ENCODE measurements at regions not wholly inside any gene's neighbourhood (a gene's known extent, or its start where the extent isn't known, plus 50 kb on each side); places are given as distances from the start of the nearest gene placed in this dataset.
"Not testable (repeated sequence)": the region's sequence is repeated elsewhere in the genome, so short reads cannot be mapped to it uniquely, and the experiment has no call there.

- intact Hi-C loops (cut with micrococcal nuclease): no loop called here
- H3K4me3 Mint-ChIP-seq: no peak overlapping the region
- H3K9me3 Mint-ChIP-seq: peaks cover 5% of the 10 kb centered on the region
- no peak for DNase-seq
- no peaks in the 10 kb centered on the region for H3K36me3 Mint-ChIP-seq (ENCODE audit: low read depth)
- no peaks in the 10 kb centered on the region for H3K4me1 Mint-ChIP-seq
- no peaks in the 10 kb centered on the region for H3K27me3 Mint-ChIP-seq
- no peak overlapping the region for H3K27ac Mint-ChIP-seq
These were observed 64.7 kb downstream of the KCNJ18 start for GRCh38 chr17:21756856-21757619.

GRCh38 chr17:21759636-21760035 lies 67.3 kb downstream of the KCNJ18 start:
- H3K9me3 Mint-ChIP-seq; H3K36me3 Mint-ChIP-seq (ENCODE audit: low read depth); intact Hi-C loops (cut with micrococcal nuclease); H3K27me3 Mint-ChIP-seq; DNase-seq; H3K27ac Mint-ChIP-seq; H3K4me1 Mint-ChIP-seq; H3K4me3 Mint-ChIP-seq: not testable (repeated sequence)

- H3K36me3 Mint-ChIP-seq (ENCODE audit: low read depth); H3K27ac Mint-ChIP-seq; intact Hi-C loops (cut with micrococcal nuclease); H3K4me1 Mint-ChIP-seq; H3K9me3 Mint-ChIP-seq; DNase-seq; H3K27me3 Mint-ChIP-seq; H3K4me3 Mint-ChIP-seq: not testable (repeated sequence)
These were observed 71.5 kb downstream of the KCNJ18 start for GRCh38 chr17:21763738-21764340.

GRCh38 chr17:21765651-21766290 lies 73.4 kb downstream of the KCNJ18 start:
- H3K4me3 Mint-ChIP-seq; intact Hi-C loops (cut with micrococcal nuclease); H3K27ac Mint-ChIP-seq; H3K27me3 Mint-ChIP-seq; H3K9me3 Mint-ChIP-seq; H3K4me1 Mint-ChIP-seq; H3K36me3 Mint-ChIP-seq (ENCODE audit: low read depth): not testable (repeated sequence)
- peak; percentile 9 for DNase-seq

- H3K4me1 Mint-ChIP-seq; intact Hi-C loops (cut with micrococcal nuclease); H3K27me3 Mint-ChIP-seq; H3K9me3 Mint-ChIP-seq; H3K36me3 Mint-ChIP-seq (ENCODE audit: low read depth); H3K4me3 Mint-ChIP-seq; H3K27ac Mint-ChIP-seq: not testable (repeated sequence)
- peak; percentile 26 for DNase-seq
These were observed 74.2 kb downstream of the KCNJ18 start for GRCh38 chr17:21766565-21766964.

- DNase-seq: peak; percentile 34
- H3K9me3 Mint-ChIP-seq; H3K36me3 Mint-ChIP-seq (ENCODE audit: low read depth); intact Hi-C loops (cut with micrococcal nuclease); H3K27me3 Mint-ChIP-seq; H3K27ac Mint-ChIP-seq; H3K4me3 Mint-ChIP-seq; H3K4me1 Mint-ChIP-seq: not testable (repeated sequence)
These were observed 75.1 kb downstream of the KCNJ18 start for GRCh38 chr17:21767162-21768156.

GRCh38 chr17:21768244-21768643 lies 75.9 kb downstream of the KCNJ18 start:
- H3K27ac Mint-ChIP-seq; H3K4me3 Mint-ChIP-seq; H3K36me3 Mint-ChIP-seq (ENCODE audit: low read depth); H3K27me3 Mint-ChIP-seq; H3K4me1 Mint-ChIP-seq; H3K9me3 Mint-ChIP-seq; intact Hi-C loops (cut with micrococcal nuclease): not testable (repeated sequence)
- peak; percentile 30 for DNase-seq

GRCh38 chr17:21768729-21769462 lies 76.6 kb downstream of the KCNJ18 start:
- H3K4me3 Mint-ChIP-seq; H3K9me3 Mint-ChIP-seq; H3K36me3 Mint-ChIP-seq (ENCODE audit: low read depth); H3K4me1 Mint-ChIP-seq; intact Hi-C loops (cut with micrococcal nuclease); H3K27me3 Mint-ChIP-seq; H3K27ac Mint-ChIP-seq: not testable (repeated sequence)
- peak; percentile 43 for DNase-seq

GRCh38 chr17:21769781-21770180 lies 77.5 kb downstream of the KCNJ18 start:
- peak; percentile 34 for DNase-seq
- H3K27me3 Mint-ChIP-seq; H3K27ac Mint-ChIP-seq; intact Hi-C loops (cut with micrococcal nuclease); H3K36me3 Mint-ChIP-seq (ENCODE audit: low read depth); H3K4me3 Mint-ChIP-seq; H3K4me1 Mint-ChIP-seq; H3K9me3 Mint-ChIP-seq: not testable (repeated sequence)

GRCh38 chr17:21770466-21771446 lies 78.4 kb downstream of the KCNJ18 start:
- DNase-seq; intact Hi-C loops (cut with micrococcal nuclease); H3K36me3 Mint-ChIP-seq (ENCODE audit: low read depth); H3K27ac Mint-ChIP-seq; H3K4me1 Mint-ChIP-seq; H3K9me3 Mint-ChIP-seq; H3K4me3 Mint-ChIP-seq; H3K27me3 Mint-ChIP-seq: not testable (repeated sequence)

- intact Hi-C loops (cut with micrococcal nuclease): no loop called here
- Mint-ChIP-seq H3K9me3 (no peaks in the 10 kb centered on the region), H3K27me3 (no peaks in the 10 kb centered on the region), H3K4me1 (no peaks in the 10 kb centered on the region), H3K4me3 (no peak overlapping the region), H3K27ac (no peak overlapping the region), H3K36me3 (ENCODE audit: low read depth) (no peaks in the 10 kb centered on the region)
- peak; percentile 21 for DNase-seq
These were observed 80.0 kb downstream of the KCNJ18 start for GRCh38 chr17:21772321-21772720.

GRCh38 chr17:21772991-21773713 lies 80.8 kb downstream of the KCNJ18 start:
- H3K27me3 Mint-ChIP-seq; H3K27ac Mint-ChIP-seq; H3K4me1 Mint-ChIP-seq; H3K9me3 Mint-ChIP-seq; H3K36me3 Mint-ChIP-seq (ENCODE audit: low read depth); H3K4me3 Mint-ChIP-seq; intact Hi-C loops (cut with micrococcal nuclease): not testable (repeated sequence)
- peak; percentile 25 for DNase-seq

Measured in activated CD4-positive, alpha-beta T cell treated with anti-CD3 and anti-CD28 coated beads, Interleukin-2, amount 10 ng/mL, durations not matched to agents 24 days and 14 days (primary cell).